ENCODE measurements at regions not wholly inside any gene's neighbourhood (a gene's known extent, or its start where the extent isn't known, plus 50 kb on each side); places are given as distances from the start of the nearest gene placed in this dataset.

DNA sequence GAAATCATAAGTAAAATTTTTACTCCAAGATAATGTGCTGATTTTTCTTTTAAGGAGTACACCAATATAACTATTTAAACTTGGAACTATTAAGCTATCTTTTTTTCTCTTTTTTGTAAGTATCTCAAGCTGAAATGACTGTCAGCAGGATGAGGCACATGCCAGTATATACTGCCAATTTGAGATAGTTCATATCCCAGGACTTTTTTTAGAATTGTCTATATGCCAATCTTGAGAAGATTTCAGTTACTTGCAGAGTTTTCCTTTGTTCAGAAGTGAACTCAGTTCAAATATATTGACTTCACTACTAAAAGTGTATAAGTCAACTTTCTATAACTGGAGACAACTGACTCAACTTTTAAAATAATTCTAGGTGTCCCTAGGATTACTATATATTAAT is 181.7 kb upstream of the ZNF717 start:
- in situ Hi-C loops (cut with MboI; ENCODE audit: low pct_ligation_motif_present in 1 of 4, low pct_unique_long_range_greater_than_20kb in 1 of 4, low sequenced_read_pairs in 3 of 4) (no loop called here), intact Hi-C loops (cut with DNase I; ENCODE audit: low total_unique reads) (no loop called here)
- no peaks in the 10 kb centered on the region for H3K36me3 ChIP-seq
- no peak for TF ChIP-seq POLR2AphosphoS5 (IDR thresholded peaks at IDR 0.05)
- H3K4me1 ChIP-seq: no peaks in the 10 kb centered on the region
- peaks cover 0 to 3% of the 10 kb centered on the region in 2 donors for H3K9me3 ChIP-seq
- H3K27ac ChIP-seq: no peak overlapping the region
- no peak for DNase-seq
- H3K27me3 ChIP-seq: no peaks in the 10 kb centered on the region
- no peak overlapping the region for H3K4me3 ChIP-seq

- H3K4me1 ChIP-seq: no peaks in the 10 kb centered on the region
- no peak overlapping the region for H3K4me3 ChIP-seq
- H3K27ac ChIP-seq: no peak overlapping the region
- H3K27me3 ChIP-seq: no peaks in the 10 kb centered on the region
- intact Hi-C loops (cut with DNase I; ENCODE audit: low total_unique reads): no loop called here
- H3K9me3 ChIP-seq: peaks cover 0 to 6% of the 10 kb centered on the region in 2 donors
- no peak for DNase-seq
- in situ Hi-C loops (cut with MboI; ENCODE audit: low pct_ligation_motif_present in 1 of 4, low pct_unique_long_range_greater_than_20kb in 1 of 4, low sequenced_read_pairs in 3 of 4): no loop called here
- TF ChIP-seq EP300 (IDR thresholded peaks at IDR 0.05; ENCODE audit: low read depth) (no peak), POLR2A (IDR thresholded peaks at IDR 0.05) (no peak), POLR2AphosphoS5 (IDR thresholded peaks at IDR 0.05) (no peak)
- TF ChIP-seq, protein P1, sequence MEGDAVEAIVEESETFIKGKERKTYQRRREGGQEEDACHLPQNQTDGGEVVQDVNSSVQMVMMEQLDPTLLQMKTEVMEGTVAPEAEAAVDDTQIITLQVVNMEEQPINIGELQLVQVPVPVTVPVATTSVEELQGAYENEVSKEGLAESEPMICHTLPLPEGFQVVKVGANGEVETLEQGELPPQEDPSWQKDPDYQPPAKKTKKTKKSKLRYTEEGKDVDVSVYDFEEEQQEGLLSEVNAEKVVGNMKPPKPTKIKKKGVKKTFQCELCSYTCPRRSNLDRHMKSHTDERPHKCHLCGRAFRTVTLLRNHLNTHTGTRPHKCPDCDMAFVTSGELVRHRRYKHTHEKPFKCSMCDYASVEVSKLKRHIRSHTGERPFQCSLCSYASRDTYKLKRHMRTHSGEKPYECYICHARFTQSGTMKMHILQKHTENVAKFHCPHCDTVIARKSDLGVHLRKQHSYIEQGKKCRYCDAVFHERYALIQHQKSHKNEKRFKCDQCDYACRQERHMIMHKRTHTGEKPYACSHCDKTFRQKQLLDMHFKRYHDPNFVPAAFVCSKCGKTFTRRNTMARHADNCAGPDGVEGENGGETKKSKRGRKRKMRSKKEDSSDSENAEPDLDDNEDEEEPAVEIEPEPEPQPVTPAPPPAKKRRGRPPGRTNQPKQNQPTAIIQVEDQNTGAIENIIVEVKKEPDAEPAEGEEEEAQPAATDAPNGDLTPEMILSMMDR (IDR thresholded peaks at IDR 0.05): no peak
- no peaks in the 10 kb centered on the region for H3K36me3 ChIP-seq
- WGBS, 2 donors (ENCODE audit: low coverage in 1 of 2): 71 to 73% methylated on average over 4 of the region's 4 CpGs
Observed at GRCh38 chr3:75978686-75979085, 193.3 kb upstream of the ZNF717 start.

- Histone ChIP-seq H3K36me3 (no peaks in the 10 kb centered on the region), H3K4me1 (no peaks in the 10 kb centered on the region), H3K4me3 (no peak overlapping the region), H3K27me3 (no peaks in the 10 kb centered on the region), H3K9me3 (peaks cover 0 to 6% of the 10 kb centered on the region in 2 donors), H3K27ac (no peak overlapping the region)
- 69 to 71% methylated on average over 1 of the region's 1 CpG for WGBS, 2 donors (ENCODE audit: low coverage in 1 of 2)
- TF ChIP-seq POLR2AphosphoS5 (IDR thresholded peaks at IDR 0.05) (no peak), POLR2A (IDR thresholded peaks at IDR 0.05) (no peak), EP300 (IDR thresholded peaks at IDR 0.05; ENCODE audit: low read depth) (no peak)
- TF ChIP-seq, protein P1 (IDR thresholded peaks at IDR 0.05): no peak
- in situ Hi-C loops (cut with MboI; ENCODE audit: low pct_ligation_motif_present in 1 of 4, low pct_unique_long_range_greater_than_20kb in 1 of 4, low sequenced_read_pairs in 3 of 4) (no loop called here), intact Hi-C loops (cut with DNase I; ENCODE audit: low total_unique reads) (no loop called here)
- DNase-seq: no peak
Observed at GRCh38 chr3:75981401-75981800, 196.1 kb upstream of the ZNF717 start.

DNA sequence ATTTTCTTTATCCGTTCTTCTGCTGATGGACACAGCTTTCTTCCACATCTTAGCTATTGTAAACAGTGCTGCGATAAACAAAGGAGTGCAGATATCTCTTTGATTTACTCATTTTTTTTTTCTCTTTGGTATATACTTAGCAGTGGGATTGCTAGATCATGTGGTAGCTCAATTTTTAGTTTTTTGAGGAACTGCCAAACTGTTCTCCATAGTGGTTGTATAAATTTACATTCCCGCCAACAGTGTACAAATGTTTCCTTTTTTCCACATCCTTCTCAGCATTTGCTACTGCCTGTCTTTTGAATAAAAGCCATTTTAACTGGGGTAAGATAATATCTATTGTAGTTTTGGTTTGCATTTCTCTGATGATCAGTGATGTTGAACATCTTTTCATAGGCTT is 196.8 kb upstream of the ZNF717 start:
- DNase-seq: no peak
- WGBS, 2 donors (ENCODE audit: low coverage in 1 of 2): 87% methylated on average over 3 of the region's 3 CpGs
- in situ Hi-C loops (cut with MboI; ENCODE audit: low pct_ligation_motif_present in 1 of 4, low pct_unique_long_range_greater_than_20kb in 1 of 4, low sequenced_read_pairs in 3 of 4): no loop called here

DNA sequence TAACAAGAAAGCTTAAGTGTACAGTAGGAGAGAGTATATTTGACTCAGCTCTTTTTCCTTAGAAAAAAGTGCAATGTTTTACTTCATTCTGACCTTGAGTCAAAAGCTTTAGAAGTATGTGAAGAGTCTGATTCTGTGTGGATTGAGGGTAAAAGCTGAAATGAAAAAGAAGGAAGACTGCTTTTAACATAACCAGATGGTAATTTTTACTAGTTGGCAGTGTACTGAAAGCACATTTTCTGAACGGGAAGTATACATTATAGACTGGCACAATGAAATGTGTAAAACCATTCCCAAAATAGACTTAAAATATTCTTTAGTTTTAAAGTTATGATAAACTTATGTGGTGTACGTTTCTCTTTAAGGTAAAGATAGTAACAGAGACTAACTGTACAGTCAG is 197.8 kb upstream of the ZNF717 start:
- Histone ChIP-seq H3K4me1 (no peaks in the 10 kb centered on the region), H3K27me3 (no peaks in the 10 kb centered on the region), H3K4me3 (no peak overlapping the region), H3K36me3 (no peaks in the 10 kb centered on the region), H3K27ac (no peak overlapping the region), H3K9me3 (peaks cover 0 to 6% of the 10 kb centered on the region in 2 donors)
- DNase-seq: no peak
- intact Hi-C loops (cut with DNase I; ENCODE audit: low total_unique reads) (no loop called here), in situ Hi-C loops (cut with MboI; ENCODE audit: low pct_ligation_motif_present in 1 of 4, low pct_unique_long_range_greater_than_20kb in 1 of 4, low sequenced_read_pairs in 3 of 4) (no loop called here)
- WGBS, 2 donors (ENCODE audit: low coverage in 1 of 2): 38 to 42% methylated on average over 2 of the region's 2 CpGs
- TF ChIP-seq EP300 (IDR thresholded peaks at IDR 0.05; ENCODE audit: low read depth) (no peak), POLR2AphosphoS5 (IDR thresholded peaks at IDR 0.05) (no peak), POLR2A (IDR thresholded peaks at IDR 0.05) (no peak)
- TF ChIP-seq, protein P1 (IDR thresholded peaks at IDR 0.05): no peak

More for the DNA sequence above, 196.8 kb upstream of the ZNF717 start:
- Histone ChIP-seq H3K4me1 (no peaks in the 10 kb centered on the region), H3K9me3 (peaks cover 0 to 6% of the 10 kb centered on the region in 2 donors), H3K27ac (no peak overlapping the region), H3K4me3 (no peak overlapping the region), H3K27me3 (no peaks in the 10 kb centered on the region), H3K36me3 (no peaks in the 10 kb centered on the region)
- intact Hi-C loops (cut with DNase I; ENCODE audit: low total_unique reads): no loop called here
- TF ChIP-seq, protein P1 (IDR thresholded peaks at IDR 0.05): no peak
- TF ChIP-seq EP300 (IDR thresholded peaks at IDR 0.05; ENCODE audit: low read depth): no peak
- no peak for TF ChIP-seq POLR2AphosphoS5 (IDR thresholded peaks at IDR 0.05)

All from transverse colon (tissue), 4 donors.